ENCODE measurements at regions not wholly inside any gene's neighbourhood (a gene's known extent, or its start where the extent isn't known, plus 50 kb on each side); places are given as distances from the start of the nearest gene placed in this dataset.

- H3K4me1 ChIP-seq: no peaks in the 10 kb centered on the region
- TF ChIP-seq EP300 (IDR thresholded peaks at IDR 0.05) (no peak), CTCF (IDR thresholded peaks at IDR 0.05) (no peak), POLR2A (IDR thresholded peaks at IDR 0.05) (no peak)
Measured at GRCh38 chr2:166607880-166608279, 113.8 kb upstream of the SCN7A start.

GRCh38 chr2:166593403-166593802 is 99.4 kb upstream of the SCN7A start:
- H3K36me3 ChIP-seq: no peaks in the 10 kb centered on the region
- no peaks in the 10 kb centered on the region for H3K4me1 ChIP-seq
- H3K4me3 ChIP-seq: no peak overlapping the region
- TF ChIP-seq EP300 (IDR thresholded peaks at IDR 0.05): no peak
- no peak for TF ChIP-seq CTCF (IDR thresholded peaks at IDR 0.05)
- no peak for TF ChIP-seq POLR2A (IDR thresholded peaks at IDR 0.05)
- WGBS, 2 donors: 80 to 91% methylated on average over 1 of the region's 1 CpG
- H3K27me3 ChIP-seq: no peaks in the 10 kb centered on the region
- no peak overlapping the region for H3K27ac ChIP-seq
- peaks cover 0 to 11% (median 0%) of the 10 kb centered on the region in 4 donors for H3K9me3 ChIP-seq
- DNase-seq (ENCODE audit: low spot score in 2 of 2): no peak

More at GRCh38 chr2:166607880-166608279, 113.8 kb upstream of the SCN7A start:
- no peak overlapping the region for H3K27ac ChIP-seq
- no peaks in the 10 kb centered on the region for H3K9me3 ChIP-seq
- no peak overlapping the region for H3K4me3 ChIP-seq
- 75 to 90% methylated on average over 2 of the region's 2 CpGs for WGBS, 2 donors
- no peaks in the 10 kb centered on the region for H3K36me3 ChIP-seq
- H3K27me3 ChIP-seq: no peaks in the 10 kb centered on the region
- DNase-seq (ENCODE audit: low spot score in 2 of 2): no peak

- Histone ChIP-seq H3K9me3 (peaks cover 0 to 5% (median 0%) of the 10 kb centered on the region in 4 donors), H3K4me1 (no peaks in the 10 kb centered on the region), H3K27ac (no peak overlapping the region), H3K27me3 (no peaks in the 10 kb centered on the region), H3K36me3 (no peaks in the 10 kb centered on the region), H3K4me3 (no peak overlapping the region)
- TF ChIP-seq POLR2A (IDR thresholded peaks at IDR 0.05) (no peak), CTCF (IDR thresholded peaks at IDR 0.05) (no peak), EP300 (IDR thresholded peaks at IDR 0.05) (no peak)
- no peak for DNase-seq (ENCODE audit: low spot score in 2 of 2)
- 93 to 98% methylated on average over 3 of the region's 3 CpGs for WGBS, 2 donors
Measured at GRCh38 chr2:166592750-166593149, 98.7 kb upstream of the SCN7A start.

- Histone ChIP-seq H3K27me3 (no peaks in the 10 kb centered on the region), H3K4me3 (no peak overlapping the region), H3K27ac (no peak overlapping the region), H3K4me1 (no peaks in the 10 kb centered on the region), H3K9me3 (no peaks in the 10 kb centered on the region), H3K36me3 (no peaks in the 10 kb centered on the region)
- WGBS, 2 donors: 0% methylated on average over 1 of the region's 1 CpG
- no peak for TF ChIP-seq CTCF (IDR thresholded peaks at IDR 0.05)
- no peak for TF ChIP-seq EP300 (IDR thresholded peaks at IDR 0.05)
- TF ChIP-seq POLR2A (IDR thresholded peaks at IDR 0.05): no peak
- no peak for DNase-seq (ENCODE audit: low spot score in 2 of 2)
Measured at GRCh38 chr2:166591226-166591625, 97.2 kb upstream of the SCN7A start.

GRCh38 chr2:166573391-166573790 is 79.3 kb upstream of the SCN7A start:
- Histone ChIP-seq H3K27me3 (no peaks in the 10 kb centered on the region), H3K4me3 (no peak overlapping the region), H3K36me3 (no peaks in the 10 kb centered on the region), H3K4me1 (no peaks in the 10 kb centered on the region), H3K27ac (no peak overlapping the region), H3K9me3 (no peaks in the 10 kb centered on the region)
- TF ChIP-seq POLR2A (IDR thresholded peaks at IDR 0.05) (no peak), CTCF (IDR thresholded peaks at IDR 0.05) (no peak)
- DNase-seq (ENCODE audit: low spot score in 2 of 2): no peak
- WGBS, 2 donors: 22 to 32% methylated on average over 3 of the region's 3 CpGs

All from tibial nerve (tissue), 4 donors.